GM12878 (cell line): ENCODE measurements at regions not wholly inside any gene's neighbourhood (a gene's known extent, or its start where the extent isn't known, plus 50 kb on each side); places are given as distances from the start of the nearest gene placed in this dataset.

Source experiments
- ATAC-seq: fragments of 200-7000 bp; cut with Tn5 transposase; 3 replicates; pipeline ENCODE4 v1.9.1; 2020; ENCODE audit warnings: mild to moderate bottlenecking, moderate library complexity
- BruUV-seq: library from RNA; stranded (reverse); fragments of 400-500 nt; replicated peaks from 2 replicates; lab custom pipeline; 2021; lab: Mats Ljungman, UMichigan
- CTCF ChIA-PET: fragments of 300-600 bp; sonication (Branson Sonifier 250); formaldehyde crosslinking; extraction: SDS; loops from one replicate; lab custom pipeline; 2021; ENCODE audit warnings: inconsistent platforms; lab: Yijun Ruan, JAX
- POLR2A ChIA-PET: fragments of 350-600 bp; formaldehyde crosslinking; extraction: SDS; loops from one replicate; lab custom pipeline; 2021; ENCODE audit warnings: inconsistent platforms; lab: Charles Lee
- RAD21 ChIA-PET: fragments of 300-600 bp; sonication (Branson Sonifier 250); formaldehyde crosslinking; loops from one replicate; lab custom pipeline; 2023; ENCODE audit warnings: antibody characterized with exemption; ENCODE audit not compliant: unreplicated experiment; lab: Charles Lee
- SMC1A ChIA-PET: fragments of 300-600 bp; sonication (Branson Sonifier 250); formaldehyde crosslinking; loops from one replicate; lab custom pipeline; 2023; ENCODE audit not compliant: unreplicated experiment, uncharacterized antibody; lab: Charles Lee
- DNase-seq: peaks from one replicate; pipeline ENCODE4 v3.0.0-alpha.2; 2011; ENCODE audit warnings: low read depth, low spot score
- FAIRE-seq: peaks from 3 replicates; lab custom pipeline; 2011; peaks lifted over from hg19 to GRCh38; lab: Jason Lieb, UNC
- H2AFZ ChIP-seq: 2 replicates; pipeline ENCODE4 v1.6.0; 2011; ENCODE audit warnings: low read depth, low read length, control low read depth; ENCODE audit not compliant: control insufficient read depth
- H3K27ac ChIP-seq: 2 replicates; pipeline ENCODE4 v1.5.1; 2011; ENCODE audit warnings: control low read depth; ENCODE audit not compliant: control insufficient read depth, insufficient read depth
- H3K27me3 ChIP-seq, 2 experiments: replicated peaks in 1 of 2; 2 replicates each; pipeline versions ENCODE4 v1.6.0 to v1.6.1; 2011; ENCODE audit warnings: low read length in 1 of 2; ENCODE audit not compliant: control insufficient read depth in 2 of 2, insufficient read depth in 2 of 2
- H3K36me3 ChIP-seq, 2 experiments: 2 replicates each; pipeline ENCODE4 v1.5.1; 2011; ENCODE audit warnings: low read length in 1 of 2; ENCODE audit not compliant: control insufficient read depth in 2 of 2, insufficient read depth in 2 of 2
- H3K4me1 ChIP-seq: 2 replicates; pipeline ENCODE4 v1.6.1; 2011; ENCODE audit warnings: mild to moderate bottlenecking, low read length, moderate library complexity, mixed read lengths; ENCODE audit not compliant: control insufficient read depth, insufficient read depth
- H3K4me2 ChIP-seq: 2 replicates; pipeline ENCODE4 v1.6.0; 2011; ENCODE audit warnings: control low read depth; ENCODE audit not compliant: control insufficient read depth, insufficient read depth
- H3K4me3 ChIP-seq: fragments of 200-600 bp; sonication (generic); 2 replicates; pipeline ENCODE4 v1.5.1; 2016
- H3K79me2 ChIP-seq: 2 replicates; pipeline ENCODE4 v1.6.0; 2011; ENCODE audit warnings: low read length; ENCODE audit not compliant: control insufficient read depth, insufficient read depth
- H3K9ac ChIP-seq: 2 replicates; pipeline ENCODE4 v1.8.0; 2011; ENCODE audit warnings: low read length, control low read depth, mixed read lengths; ENCODE audit not compliant: control insufficient read depth, insufficient read depth
- H3K9me3 ChIP-seq: replicated peaks from 3 replicates; pipeline ENCODE4 v1.5.1; 2011; ENCODE audit warnings: mild to moderate bottlenecking, low read length; ENCODE audit not compliant: control insufficient read depth, insufficient read depth
- H4K20me1 ChIP-seq: 2 replicates; pipeline ENCODE4 v1.6.0; 2011; ENCODE audit not compliant: control insufficient read depth, insufficient read depth
- CBX5 ChIP-seq: sonication (generic); IDR thresholded peaks from 2 replicates; pipeline ENCODE4 v1.6.1; 2016; ENCODE audit warnings: low read depth, moderate library complexity, mild to moderate bottlenecking, inconsistent platforms
- HDAC2 ChIP-seq: fragments of 200-600 bp; sonication (generic); IDR thresholded peaks from 2 replicates; pipeline ENCODE4 v1.6.1; 2017
- JUND ChIP-seq: IDR thresholded peaks from 2 replicates; pipeline ENCODE4 v1.6.1; 2012; ENCODE audit warnings: low read depth, mild to moderate bottlenecking, low read length, improper control_type of control experiment, moderate library complexity
- RELA ChIP-seq: fragments of 450-650 bp; IDR thresholded peaks from 2 replicates; pipeline ENCODE4 v1.8.0; 2014; ENCODE audit warnings: borderline replicate concordance; ENCODE audit not compliant: partially characterized antibody
- SMC3 ChIP-seq: IDR thresholded peaks from 2 replicates; pipeline ENCODE4 v1.6.1; 2011; ENCODE audit warnings: low read length, improper control_type of control experiment, borderline replicate concordance
- SRF ChIP-seq, 2 experiments: IDR thresholded peaks; 2 replicates each; pipeline ENCODE4 v1.6.1; 2011; ENCODE audit warnings: low read depth in 2 of 2, low read length in 2 of 2, mild to moderate bottlenecking in 1 of 2, moderate library complexity in 1 of 2
- TARDBP ChIP-seq: IDR thresholded peaks from 2 replicates; pipeline ENCODE4 v1.6.1; 2016; ENCODE audit warnings: borderline replicate concordance
- TCF3 ChIP-seq: IDR thresholded peaks from 2 replicates; pipeline ENCODE4 v1.6.1; 2012; ENCODE audit warnings: low read depth, mild to moderate bottlenecking, low read length, borderline replicate concordance; ENCODE audit not compliant: insufficient read depth
- WGBS: methylation state at CpG from one replicate; pipeline ENCODE4 v1.1.6; 2016; ENCODE audit warnings: low lambda C conversion rate; ENCODE audit not compliant: insufficient replicate concordance, insufficient coverage; ENCODE audit errors: missing lambda C conversion rate; 5-methylcytosine and 5-hydroxymethylcytosine counted together
- in situ Hi-C: fragments of 300-500 bp; cut with MboI; formaldehyde crosslinking; loops from 9 replicates; pipeline ENCODE4 v1.14.3; 2018; ENCODE audit warnings: mixed read lengths
- intact Hi-C: fragments of 100-400 bp; cut with micrococcal nuclease; formaldehyde crosslinking; loops from one replicate; pipeline ENCODE4 v1.14.2; 2022; ENCODE audit not compliant: unreplicated experiment
- TF ChIP-seq, protein P1 (sequence below): fragments of 450-650 bp; IDR thresholded peaks from 2 replicates; pipeline ENCODE4 v1.6.1; 2017; ENCODE audit warnings: mild to moderate bottlenecking, low read depth, inconsistent platforms; ENCODE audit not compliant: poor library complexity, severe bottlenecking
- TF ChIP-seq, protein P2 (sequence below): IDR thresholded peaks from 2 replicates; pipeline ENCODE4 v1.6.1; 2012; ENCODE audit warnings: low read depth, low read length, improper control_type of control experiment
- TF ChIP-seq, protein P3 (sequence below): fragments of 450-650 bp; IDR thresholded peaks from 2 replicates; pipeline ENCODE4 v1.6.1; 2017; ENCODE audit warnings: mild to moderate bottlenecking

DNA sequence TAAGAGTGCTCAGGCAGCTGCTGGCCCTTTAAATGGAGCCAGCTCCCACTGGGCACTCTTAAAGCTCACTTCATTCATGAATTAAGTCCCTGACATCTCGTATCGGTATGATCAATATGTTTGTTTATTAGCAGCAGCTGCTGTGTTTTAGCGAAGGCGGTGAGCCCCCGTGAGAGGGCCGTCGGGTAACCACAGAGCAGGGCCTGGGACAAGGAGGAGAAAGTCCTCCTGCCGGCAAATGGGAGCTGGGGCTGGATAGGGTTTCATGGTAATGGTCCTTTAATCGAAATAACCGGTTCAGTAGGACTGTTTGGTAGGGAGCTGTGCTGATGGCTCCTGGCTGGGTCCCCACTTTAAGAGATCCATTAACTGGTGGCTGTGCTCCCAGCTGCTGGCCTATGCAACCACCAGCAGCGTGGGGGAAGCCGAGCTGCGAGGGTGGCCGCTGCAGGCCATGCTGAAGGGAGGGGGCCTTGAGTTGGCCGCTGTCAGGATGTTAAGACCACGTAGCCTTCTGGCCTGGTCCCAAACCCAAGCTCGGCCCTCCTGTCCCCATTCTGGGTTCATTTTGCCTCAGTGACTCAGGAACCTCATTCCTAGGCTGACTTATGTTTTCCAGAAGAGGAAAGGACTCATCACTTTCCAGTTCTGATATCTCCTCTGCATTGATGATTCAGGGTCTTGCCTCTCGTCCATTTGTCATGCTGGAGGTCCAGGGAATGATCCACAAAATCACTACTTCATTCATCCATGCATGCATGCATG, 67.6 kb upstream of the NTRK3 start:
- H3K9ac ChIP-seq = no peak overlapping the region
- WGBS = 29% methylated on average over 18 of the region's 18 CpGs
- FAIRE-seq (no peak), ATAC-seq (no peak), DNase-seq (no peak)
- no peak overlapping the region for H3K4me2 ChIP-seq
- CTCF ChIA-PET = no interaction called here
- SMC1A ChIA-PET = no interaction called here
- H3K27ac ChIP-seq = no peak overlapping the region
- RAD21 ChIA-PET = no interaction called here
- H3K4me1 ChIP-seq = no peaks in the 10 kb centered on the region
- no peaks in the 10 kb centered on the region for H4K20me1 ChIP-seq
- TF ChIP-seq RELA (no peak), CBX5 (no peak), SRF (IDR thresholded peaks at IDR 0.05; ENCODE audit: low read depth in 2 of 2, low read length in 2 of 2) (no peak), JUND (no peak), TARDBP (no peak), TCF3 (no peak), SMC3 (no peak), HDAC2 (no peak)
- TF ChIP-seq, protein P1, sequence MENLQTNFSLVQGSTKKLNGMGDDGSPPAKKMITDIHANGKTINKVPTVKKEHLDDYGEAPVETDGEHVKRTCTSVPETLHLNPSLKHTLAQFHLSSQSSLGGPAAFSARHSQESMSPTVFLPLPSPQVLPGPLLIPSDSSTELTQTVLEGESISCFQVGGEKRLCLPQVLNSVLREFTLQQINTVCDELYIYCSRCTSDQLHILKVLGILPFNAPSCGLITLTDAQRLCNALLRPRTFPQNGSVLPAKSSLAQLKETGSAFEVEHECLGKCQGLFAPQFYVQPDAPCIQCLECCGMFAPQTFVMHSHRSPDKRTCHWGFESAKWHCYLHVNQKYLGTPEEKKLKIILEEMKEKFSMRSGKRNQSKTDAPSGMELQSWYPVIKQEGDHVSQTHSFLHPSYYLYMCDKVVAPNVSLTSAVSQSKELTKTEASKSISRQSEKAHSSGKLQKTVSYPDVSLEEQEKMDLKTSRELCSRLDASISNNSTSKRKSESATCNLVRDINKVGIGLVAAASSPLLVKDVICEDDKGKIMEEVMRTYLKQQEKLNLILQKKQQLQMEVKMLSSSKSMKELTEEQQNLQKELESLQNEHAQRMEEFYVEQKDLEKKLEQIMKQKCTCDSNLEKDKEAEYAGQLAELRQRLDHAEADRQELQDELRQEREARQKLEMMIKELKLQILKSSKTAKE = no peak
- TF ChIP-seq, protein P2, sequence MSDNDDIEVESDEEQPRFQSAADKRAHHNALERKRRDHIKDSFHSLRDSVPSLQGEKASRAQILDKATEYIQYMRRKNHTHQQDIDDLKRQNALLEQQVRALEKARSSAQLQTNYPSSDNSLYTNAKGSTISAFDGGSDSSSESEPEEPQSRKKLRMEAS = no peak
- TF ChIP-seq, protein P3, sequence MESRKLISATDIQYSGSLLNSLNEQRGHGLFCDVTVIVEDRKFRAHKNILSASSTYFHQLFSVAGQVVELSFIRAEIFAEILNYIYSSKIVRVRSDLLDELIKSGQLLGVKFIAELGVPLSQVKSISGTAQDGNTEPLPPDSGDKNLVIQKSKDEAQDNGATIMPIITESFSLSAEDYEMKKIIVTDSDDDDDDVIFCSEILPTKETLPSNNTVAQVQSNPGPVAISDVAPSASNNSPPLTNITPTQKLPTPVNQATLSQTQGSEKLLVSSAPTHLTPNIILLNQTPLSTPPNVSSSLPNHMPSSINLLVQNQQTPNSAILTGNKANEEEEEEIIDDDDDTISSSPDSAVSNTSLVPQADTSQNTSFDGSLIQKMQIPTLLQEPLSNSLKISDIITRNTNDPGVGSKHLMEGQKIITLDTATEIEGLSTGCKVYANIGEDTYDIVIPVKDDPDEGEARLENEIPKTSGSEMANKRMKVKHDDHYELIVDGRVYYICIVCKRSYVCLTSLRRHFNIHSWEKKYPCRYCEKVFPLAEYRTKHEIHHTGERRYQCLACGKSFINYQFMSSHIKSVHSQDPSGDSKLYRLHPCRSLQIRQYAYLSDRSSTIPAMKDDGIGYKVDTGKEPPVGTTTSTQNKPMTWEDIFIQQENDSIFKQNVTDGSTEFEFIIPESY = no peak
- no peak overlapping the region for H2AFZ ChIP-seq
- POLR2A ChIA-PET = no interaction called here
- H3K9me3 ChIP-seq = no peaks in the 10 kb centered on the region
- BruUV-seq = no TSS peak
- H3K4me3 ChIP-seq = no peak overlapping the region
- H3K79me2 ChIP-seq = no peaks in the 10 kb centered on the region
- peaks cover 0 to 2% of the 10 kb centered on the region in 2 experiments; a peak in 2 of 4 replicates for H3K27me3 ChIP-seq
- intact Hi-C loops (no loop called here), in situ Hi-C loops (no loop called here)
- no peaks in the 10 kb centered on the region for H3K36me3 ChIP-seq
